IPS-15b (cell line): ENCODE measurements at regions not wholly inside any gene's neighbourhood (a gene's known extent, or its start where the extent isn't known, plus 50 kb on each side); places are given as distances from the start of the nearest gene placed in this dataset.

Experiments
- H3K27me3 ChIP-seq: one replicate; pipeline ENCODE4 v1.6.1; 2013; ENCODE audit warnings: low read length; ENCODE audit not compliant: control insufficient read depth, insufficient read depth
- H3K36me3 ChIP-seq: one replicate; pipeline ENCODE4 v1.6.1; 2013; ENCODE audit warnings: low read length; ENCODE audit not compliant: control insufficient read depth, insufficient read depth
- H3K4me1 ChIP-seq: one replicate; pipeline ENCODE4 v1.6.1; 2013; ENCODE audit warnings: mild to moderate bottlenecking, low read length; ENCODE audit not compliant: control insufficient read depth, insufficient read depth
- H3K4me3 ChIP-seq: one replicate; pipeline ENCODE4 v1.5.1; 2013; ENCODE audit warnings: low read depth, low read length
- H3K9ac ChIP-seq: one replicate; pipeline ENCODE4 v1.6.1; 2013; ENCODE audit warnings: low read depth, mild to moderate bottlenecking, low read length
- H3K9me3 ChIP-seq: one replicate; pipeline ENCODE4 v1.6.1; 2013; ENCODE audit warnings: mild to moderate bottlenecking, low read length; ENCODE audit not compliant: control insufficient read depth, insufficient read depth

DNA sequence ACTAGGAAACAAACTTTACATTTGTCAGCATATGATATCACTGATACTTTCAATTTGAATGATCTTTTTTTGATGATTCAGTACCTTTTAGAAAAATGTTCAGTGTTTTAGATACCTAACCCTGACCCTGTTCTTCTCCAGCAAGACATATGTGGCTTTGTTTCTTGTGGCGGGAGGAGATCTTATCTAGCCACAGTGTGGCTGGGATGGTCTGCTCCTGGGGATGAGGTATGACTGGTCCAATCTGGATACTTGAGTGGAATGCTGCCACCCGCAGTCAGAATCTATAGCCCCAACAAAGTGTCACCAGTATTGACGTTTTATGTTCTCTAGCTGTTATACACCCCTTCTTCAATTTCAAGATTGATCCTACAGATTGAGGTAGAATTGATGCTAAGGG, 439.0 kb upstream of the GOLIM4 start:
- Histone ChIP-seq H3K27me3 (no peaks in the 10 kb centered on the region), H3K4me1 (peaks cover 24% of the 10 kb centered on the region), H3K9ac (no peak overlapping the region), H3K9me3 (no peaks in the 10 kb centered on the region), H3K36me3 (no peaks in the 10 kb centered on the region), H3K4me3 (no peak overlapping the region)

- no peaks in the 10 kb centered on the region for H3K9me3 ChIP-seq
- no peaks in the 10 kb centered on the region for H3K36me3 ChIP-seq
- H3K4me3 ChIP-seq, result no peak overlapping the region
- no peaks in the 10 kb centered on the region for H3K27me3 ChIP-seq
- H3K4me1 ChIP-seq, result peaks cover 24% of the 10 kb centered on the region
- H3K9ac ChIP-seq, result no peak overlapping the region
Measured at GRCh38 chr3:168533600-168533999, 437.9 kb upstream of the GOLIM4 start.

GRCh38 chr3:168532135-168532534, 436.4 kb upstream of the GOLIM4 start:
- Histone ChIP-seq H3K4me1 (peaks cover 24% of the 10 kb centered on the region), H3K4me3 (no peak overlapping the region), H3K36me3 (no peaks in the 10 kb centered on the region), H3K9me3 (no peaks in the 10 kb centered on the region), H3K9ac (no peak overlapping the region), H3K27me3 (no peaks in the 10 kb centered on the region)

DNA sequence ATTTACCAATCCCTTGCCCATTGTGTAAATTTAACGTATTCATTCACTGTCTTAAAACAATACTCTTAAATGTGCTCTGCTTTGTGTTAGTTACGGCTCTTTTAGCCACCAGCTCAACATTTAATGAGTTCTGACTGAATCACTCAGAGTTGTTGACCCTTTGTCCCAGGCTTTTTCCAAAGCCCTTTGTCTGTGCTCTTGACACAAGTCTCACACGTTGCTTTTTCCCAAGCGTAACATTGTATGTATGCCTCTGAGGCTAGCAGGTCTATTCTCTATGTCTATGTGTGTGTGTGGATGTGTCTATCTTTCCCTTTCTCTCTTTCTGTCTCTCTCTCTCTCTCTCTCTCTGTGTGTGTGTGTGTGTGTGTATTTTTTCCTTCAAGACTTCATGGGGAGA, 435.4 kb upstream of the GOLIM4 start:
- Histone ChIP-seq H3K4me1 (peaks cover 24% of the 10 kb centered on the region), H3K9ac (no peak overlapping the region), H3K4me3 (no peak overlapping the region), H3K36me3 (no peaks in the 10 kb centered on the region), H3K9me3 (no peaks in the 10 kb centered on the region), H3K27me3 (no peaks in the 10 kb centered on the region)

DNA sequence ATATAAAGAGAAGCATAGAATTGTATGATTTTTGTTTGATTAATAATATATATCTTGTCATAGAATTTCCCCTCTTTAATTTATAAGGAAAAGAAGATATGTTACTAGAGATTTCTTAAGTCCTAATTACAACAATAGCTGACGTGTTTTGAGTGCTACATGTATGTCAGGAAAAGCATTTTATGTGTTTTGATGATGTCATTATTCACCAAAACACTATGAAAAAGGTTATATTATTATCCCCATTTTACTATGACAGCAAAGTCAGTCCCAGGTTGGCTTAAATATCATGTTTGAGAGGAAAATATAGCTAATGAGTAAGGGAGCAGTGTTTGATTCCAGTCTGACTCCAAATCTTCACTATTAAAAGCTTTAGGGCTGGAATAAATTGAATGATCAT, 428.4 kb upstream of the GOLIM4 start:
- H3K9me3 ChIP-seq, result no peaks in the 10 kb centered on the region
- H3K36me3 ChIP-seq, result no peaks in the 10 kb centered on the region
- no peak overlapping the region for H3K9ac ChIP-seq
- H3K4me1 ChIP-seq, result no peaks in the 10 kb centered on the region
- no peak overlapping the region for H3K4me3 ChIP-seq
- H3K27me3 ChIP-seq, result no peaks in the 10 kb centered on the region

GRCh38 chr3:168517249-168518071, 421.7 kb upstream of the GOLIM4 start:
- H3K4me1 ChIP-seq, result peaks cover 25% of the 10 kb centered on the region
- no peaks in the 10 kb centered on the region for H3K27me3 ChIP-seq
- H3K36me3 ChIP-seq, result no peaks in the 10 kb centered on the region
- H3K9me3 ChIP-seq, result no peaks in the 10 kb centered on the region
- no peak overlapping the region for H3K4me3 ChIP-seq
- no peak overlapping the region for H3K9ac ChIP-seq

GRCh38 chr3:168514252-168514651, 418.5 kb upstream of the GOLIM4 start:
- H3K9me3 ChIP-seq, result no peaks in the 10 kb centered on the region
- no peak overlapping the region for H3K9ac ChIP-seq
- H3K4me3 ChIP-seq, result no peak overlapping the region
- H3K4me1 ChIP-seq, result peaks cover 25% of the 10 kb centered on the region
- no peaks in the 10 kb centered on the region for H3K27me3 ChIP-seq
- no peaks in the 10 kb centered on the region for H3K36me3 ChIP-seq

GRCh38 chr3:168512802-168513201, 417.1 kb upstream of the GOLIM4 start:
- no peaks in the 10 kb centered on the region for H3K9me3 ChIP-seq
- no peak overlapping the region for H3K4me3 ChIP-seq
- no peaks in the 10 kb centered on the region for H3K36me3 ChIP-seq

DNA sequence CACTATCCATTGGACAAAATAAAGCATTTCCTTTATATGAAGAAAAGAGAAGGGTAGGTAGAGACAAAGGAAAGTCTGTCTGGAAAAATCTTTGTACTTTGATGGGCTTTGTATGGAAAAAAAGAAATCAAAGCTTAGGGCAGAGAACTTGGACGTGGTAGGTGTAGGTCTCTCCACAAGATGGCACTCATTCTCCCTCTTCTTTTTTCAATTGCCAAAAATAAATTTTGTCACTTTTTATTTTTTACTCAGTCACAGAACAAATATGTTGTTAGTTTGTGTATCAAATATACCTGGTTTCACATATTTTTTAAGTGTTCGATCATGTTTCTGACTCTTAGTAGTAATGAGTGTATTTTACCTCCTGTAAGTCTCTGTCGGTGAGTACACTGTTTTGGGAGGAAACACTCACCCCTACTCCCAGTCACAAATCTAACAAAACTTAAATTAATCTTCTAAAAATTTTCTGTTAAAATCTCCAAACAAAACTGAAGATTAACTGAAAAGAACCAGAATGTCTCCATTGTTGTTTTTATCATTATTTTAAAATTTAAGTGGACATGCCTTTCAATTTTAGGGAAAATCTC, 415.8 kb upstream of the GOLIM4 start:
- Histone ChIP-seq H3K9ac (no peak overlapping the region), H3K9me3 (no peaks in the 10 kb centered on the region), H3K27me3 (no peaks in the 10 kb centered on the region), H3K4me1 (peaks cover 19% of the 10 kb centered on the region), H3K36me3 (no peaks in the 10 kb centered on the region), H3K4me3 (no peak overlapping the region)

More at GRCh38 chr3:168512802-168513201, 417.1 kb upstream of the GOLIM4 start:
- no peak overlapping the region for H3K9ac ChIP-seq
- no peaks in the 10 kb centered on the region for H3K27me3 ChIP-seq
- peaks cover 21% of the 10 kb centered on the region for H3K4me1 ChIP-seq

DNA sequence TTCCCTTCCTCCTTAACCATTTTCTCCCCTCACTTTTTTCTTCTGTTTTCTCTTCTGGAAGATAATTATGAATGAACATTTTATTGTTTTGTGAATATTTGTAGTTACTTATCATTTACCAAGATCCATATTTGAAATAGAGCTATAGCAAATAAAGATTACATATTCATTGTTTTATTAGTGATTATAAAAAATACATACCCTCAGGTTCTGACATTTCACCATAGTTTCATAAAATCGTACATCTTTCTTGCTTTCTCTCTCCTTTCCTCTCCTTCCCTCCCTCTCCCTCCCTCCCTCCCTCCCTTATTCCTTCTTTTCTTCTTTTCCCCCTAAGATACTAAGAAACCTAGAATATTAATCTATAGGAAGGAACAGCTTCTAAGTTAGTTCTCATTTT, 410.9 kb upstream of the GOLIM4 start:
- no peaks in the 10 kb centered on the region for H3K4me1 ChIP-seq
- H3K27me3 ChIP-seq, result no peaks in the 10 kb centered on the region
- no peak overlapping the region for H3K9ac ChIP-seq
- H3K36me3 ChIP-seq, result no peaks in the 10 kb centered on the region
- H3K9me3 ChIP-seq, result no peaks in the 10 kb centered on the region
- H3K4me3 ChIP-seq, result no peak overlapping the region

DNA sequence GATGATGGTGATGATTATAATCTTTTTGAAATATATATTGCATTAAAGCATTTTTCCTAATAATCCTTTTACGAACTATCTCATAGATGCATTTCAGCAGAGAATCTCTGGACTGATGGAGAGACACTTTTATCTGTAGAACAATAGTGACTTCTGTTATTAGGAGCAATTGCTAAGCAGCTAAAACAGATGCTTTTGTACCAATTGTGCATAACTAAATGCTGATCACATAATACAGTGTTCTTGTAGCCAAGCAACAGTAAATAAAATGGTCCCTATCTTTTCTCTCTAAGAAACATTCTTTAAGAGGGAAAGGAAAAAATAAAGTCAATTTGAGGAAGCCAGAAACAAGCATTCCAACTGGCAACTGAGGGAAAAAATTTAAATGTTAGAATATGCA, 405.8 kb upstream of the GOLIM4 start:
- Histone ChIP-seq H3K9ac (no peak overlapping the region), H3K4me1 (no peaks in the 10 kb centered on the region), H3K9me3 (no peaks in the 10 kb centered on the region), H3K4me3 (no peak overlapping the region), H3K36me3 (no peaks in the 10 kb centered on the region), H3K27me3 (no peaks in the 10 kb centered on the region)

- H3K4me3 ChIP-seq, result no peak overlapping the region
- H3K27me3 ChIP-seq, result no peaks in the 10 kb centered on the region
- H3K36me3 ChIP-seq, result no peaks in the 10 kb centered on the region
- no peaks in the 10 kb centered on the region for H3K9me3 ChIP-seq
- H3K9ac ChIP-seq, result no peak overlapping the region
- no peaks in the 10 kb centered on the region for H3K4me1 ChIP-seq
Measured at GRCh38 chr3:168498194-168498593, 402.5 kb upstream of the GOLIM4 start.
